Erythroblast (primary cell): ENCODE measurements at regions not wholly inside any gene's neighbourhood (a gene's known extent, or its start where the extent isn't known, plus 50 kb on each side); places are given as distances from the start of the nearest gene placed in this dataset.

ENCODE experiments used
- GATA1 ChIP-seq: IDR thresholded peaks from 2 replicates; pipeline ENCODE4 v1.6.1; 2011; ENCODE audit warnings: low read depth, mild to moderate bottlenecking, control low read depth, low read length, moderate library complexity
- POLR2A ChIP-seq: IDR thresholded peaks from 2 replicates; pipeline ENCODE4 v1.6.1; 2011; ENCODE audit warnings: mild to moderate bottlenecking, low read length

DNA sequence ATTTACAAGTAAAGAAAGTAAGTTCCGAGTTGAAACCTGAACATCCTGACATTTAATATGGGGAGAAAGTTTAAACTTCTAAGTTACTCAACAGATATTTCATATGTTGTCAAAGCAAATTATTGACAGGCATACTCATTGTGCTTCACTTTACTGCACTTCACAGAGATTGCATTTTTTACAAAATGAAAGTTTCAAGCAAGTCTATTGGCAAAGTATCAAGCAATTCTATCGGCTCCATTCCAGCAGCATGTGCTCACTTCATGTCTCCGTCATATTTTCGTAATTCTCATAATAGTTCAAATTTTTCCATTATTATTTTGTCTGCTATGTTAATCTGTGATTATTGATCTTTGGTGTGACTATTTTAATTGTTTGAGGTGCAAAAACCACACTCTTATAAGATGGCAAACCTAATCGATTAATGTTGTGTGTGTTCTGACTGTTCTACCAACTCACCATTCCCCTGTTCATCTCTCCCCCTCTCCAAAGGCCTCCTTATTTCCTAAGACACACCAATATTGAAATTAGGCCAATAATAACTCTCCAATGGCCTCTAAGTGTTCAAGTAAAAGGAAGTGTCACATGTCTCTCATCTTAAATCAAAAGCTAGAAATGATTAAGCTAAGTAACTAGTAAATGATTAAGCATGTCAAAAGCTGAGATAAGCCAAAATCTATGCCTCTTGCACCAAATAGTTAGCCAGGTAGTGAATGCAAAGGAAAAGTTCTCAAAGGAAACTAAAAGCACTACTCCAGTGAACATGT lies 68.2 kb upstream of the BCL9 start:
- TF ChIP-seq POLR2A (no peak), GATA1 (no peak)
